Prostate gland (tissue), 2 donors: ENCODE measurements at regions not wholly inside any gene's neighbourhood (a gene's known extent, or its start where the extent isn't known, plus 50 kb on each side); places are given as distances from the start of the nearest gene placed in this dataset.

ENCODE experiments used
- DNase-seq: peaks from one replicate; pipeline ENCODE4 v3.0.0-alpha.2; 2019; ENCODE audit warnings: low spot score
- H3K27ac ChIP-seq, 2 donors: fragments of 200-600 bp; sonication (generic); 2 replicates each; pipeline ENCODE4 v1.5.1; 2017 to 2019
- H3K27me3 ChIP-seq: fragments of 200-600 bp; sonication (generic); replicated peaks from 2 replicates; pipeline ENCODE4 v1.5.1; 2019; ENCODE audit not compliant: insufficient read depth
- H3K36me3 ChIP-seq, 2 donors: fragments of 200-600 bp; sonication (generic); 1 replicate in 1 of 2; 2 replicates in 1 of 2; pipeline versions ENCODE4 v1.5.1 to v1.8.1; 2017 to 2019
- H3K4me1 ChIP-seq: fragments of 200-600 bp; sonication (generic); replicated peaks from 2 replicates; pipeline ENCODE4 v1.5.1; 2019
- H3K4me3 ChIP-seq, 2 donors: fragments of 200-600 bp; sonication (generic); 2 replicates each; pipeline ENCODE4 v1.5.1; 2017 to 2019
- H3K9me3 ChIP-seq: fragments of 200-600 bp; sonication (generic); 2 replicates; pipeline ENCODE4 v1.5.1; 2017
- POLR2A ChIP-seq: fragments of 450-650 bp; IDR thresholded peaks from one replicate; pipeline ENCODE4 v1.6.1; 2016; ENCODE audit warnings: antibody characterized with exemption, mild to moderate bottlenecking
- POLR2AphosphoS5 ChIP-seq: sonication (generic); formaldehyde crosslinking; IDR thresholded peaks from one replicate; pipeline ENCODE4 v1.6.1; 2017; ENCODE audit warnings: antibody characterized with exemption
- WGBS: methylation state at CpG from one replicate; pipeline ENCODE4 v1.1.5; 2018; 5-methylcytosine and 5-hydroxymethylcytosine counted together
- intact Hi-C: fragments of 100-400 bp; cut with DNase I; formaldehyde crosslinking; loops from one replicate; pipeline ENCODE4 v1.14.2; 2022
- TF ChIP-seq, protein P1 (sequence below), 4 experiments: fragments of 200-600 bp in 2 of 4; fragments of 450-650 bp in 2 of 4; sonication (generic) in 2 of 4; IDR thresholded peaks; 1 replicate in 3 of 4; 2 replicates in 1 of 4; pipeline ENCODE4 v1.5.1; 2016 to 2019; ENCODE audit warnings: antibody characterized with exemption in 4 of 4, mild to moderate bottlenecking in 2 of 4, moderate library complexity in 2 of 4

- H3K36me3 ChIP-seq = no peaks in the 10 kb centered on the region
- no peaks in the 10 kb centered on the region for H3K4me1 ChIP-seq
- TF ChIP-seq POLR2AphosphoS5 = no peak
- TF ChIP-seq POLR2A = no peak
- TF ChIP-seq, protein P1, sequence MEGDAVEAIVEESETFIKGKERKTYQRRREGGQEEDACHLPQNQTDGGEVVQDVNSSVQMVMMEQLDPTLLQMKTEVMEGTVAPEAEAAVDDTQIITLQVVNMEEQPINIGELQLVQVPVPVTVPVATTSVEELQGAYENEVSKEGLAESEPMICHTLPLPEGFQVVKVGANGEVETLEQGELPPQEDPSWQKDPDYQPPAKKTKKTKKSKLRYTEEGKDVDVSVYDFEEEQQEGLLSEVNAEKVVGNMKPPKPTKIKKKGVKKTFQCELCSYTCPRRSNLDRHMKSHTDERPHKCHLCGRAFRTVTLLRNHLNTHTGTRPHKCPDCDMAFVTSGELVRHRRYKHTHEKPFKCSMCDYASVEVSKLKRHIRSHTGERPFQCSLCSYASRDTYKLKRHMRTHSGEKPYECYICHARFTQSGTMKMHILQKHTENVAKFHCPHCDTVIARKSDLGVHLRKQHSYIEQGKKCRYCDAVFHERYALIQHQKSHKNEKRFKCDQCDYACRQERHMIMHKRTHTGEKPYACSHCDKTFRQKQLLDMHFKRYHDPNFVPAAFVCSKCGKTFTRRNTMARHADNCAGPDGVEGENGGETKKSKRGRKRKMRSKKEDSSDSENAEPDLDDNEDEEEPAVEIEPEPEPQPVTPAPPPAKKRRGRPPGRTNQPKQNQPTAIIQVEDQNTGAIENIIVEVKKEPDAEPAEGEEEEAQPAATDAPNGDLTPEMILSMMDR (IDR thresholded peaks at IDR 0.05) = no peak
- H3K4me3 ChIP-seq = no peak overlapping the region
- no peaks in the 10 kb centered on the region for H3K27me3 ChIP-seq
- H3K9me3 ChIP-seq = no peaks in the 10 kb centered on the region
- DNase-seq = no peak
- no peak overlapping the region for H3K27ac ChIP-seq
- 53% methylated on average over 2 of the region's 2 CpGs for WGBS
- intact Hi-C loops = no loop called here
Measured at GRCh38 chr4:45841791-45842190, 282.1 kb downstream of the GABRG1 start.

DNA sequence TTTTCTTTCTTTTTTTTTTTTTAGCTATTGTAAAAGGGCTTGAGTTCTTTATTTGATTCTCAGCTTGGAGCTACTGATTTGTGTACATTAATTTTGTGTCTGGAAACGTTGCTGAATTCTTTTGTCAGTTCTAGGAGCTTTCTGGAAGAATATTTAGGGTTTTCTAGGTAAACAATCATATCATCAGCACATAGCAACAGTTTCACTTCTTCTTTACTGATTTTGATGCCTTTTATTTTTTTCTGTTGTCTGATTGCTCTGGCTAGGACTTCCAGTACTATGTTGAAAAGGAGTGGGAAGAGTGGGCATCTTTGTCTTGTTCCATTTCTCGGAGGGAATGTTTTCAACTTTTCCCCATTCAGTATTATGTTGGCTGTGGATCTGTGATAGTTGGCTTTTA, 292.2 kb downstream of the GABRG1 start:
- no peaks in the 10 kb centered on the region for H3K27me3 ChIP-seq
- no peaks in the 10 kb centered on the region for H3K4me1 ChIP-seq
- no peaks in the 10 kb centered on the region for H3K9me3 ChIP-seq
- 56% methylated on average over 2 of the region's 2 CpGs for WGBS
- H3K27ac ChIP-seq = no peak overlapping the region
- TF ChIP-seq POLR2AphosphoS5 (no peak), POLR2A (no peak)
- DNase-seq = no peak
- no peaks in the 10 kb centered on the region for H3K36me3 ChIP-seq
- no peak overlapping the region for H3K4me3 ChIP-seq
- intact Hi-C loops = no loop called here

DNA sequence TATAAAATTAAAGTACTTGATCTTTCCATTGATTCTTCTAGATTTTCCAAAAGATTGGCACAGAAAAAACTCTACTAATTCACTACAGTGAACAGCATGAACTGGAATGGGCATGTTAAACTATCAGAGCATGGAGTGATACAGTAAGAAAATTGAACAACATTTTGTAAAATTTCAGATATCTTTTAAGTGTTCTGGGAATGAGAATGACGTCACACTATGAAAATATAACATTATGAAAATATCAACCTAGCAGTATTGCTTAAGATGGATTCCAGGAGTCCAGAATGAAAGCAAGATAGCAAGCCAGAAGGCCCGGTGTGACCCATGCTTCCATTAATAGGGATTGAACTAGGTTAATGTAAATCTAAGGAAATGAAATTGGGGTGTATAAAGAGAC, 319.9 kb downstream of the GABRG1 start:
- WGBS = 80% methylated on average over 2 of the region's 2 CpGs
- intact Hi-C loops = no loop called here
- no peak for DNase-seq

GRCh38 chr4:45795135-45795534, 328.7 kb downstream of the GABRG1 start:
- H3K27me3 ChIP-seq = no peaks in the 10 kb centered on the region
- no peak overlapping the region for H3K27ac ChIP-seq
- no peaks in the 10 kb centered on the region for H3K9me3 ChIP-seq
- DNase-seq = no peak
- no peak overlapping the region for H3K4me3 ChIP-seq
- H3K4me1 ChIP-seq = no peaks in the 10 kb centered on the region
- intact Hi-C loops = no loop called here
- 8% methylated on average over 6 of the region's 6 CpGs for WGBS
- H3K36me3 ChIP-seq = no peaks in the 10 kb centered on the region
- TF ChIP-seq POLR2A (no peak), POLR2AphosphoS5 (no peak)
- TF ChIP-seq, protein P1 (IDR thresholded peaks at IDR 0.05) = no peak

More for the DNA sequence above, 319.9 kb downstream of the GABRG1 start:
- Histone ChIP-seq H3K27me3 (no peaks in the 10 kb centered on the region), H3K9me3 (no peaks in the 10 kb centered on the region), H3K4me3 (no peak overlapping the region), H3K4me1 (no peaks in the 10 kb centered on the region), H3K36me3 (no peaks in the 10 kb centered on the region), H3K27ac (no peak overlapping the region)
- TF ChIP-seq POLR2A (no peak), POLR2AphosphoS5 (no peak)
- TF ChIP-seq, protein P1 (IDR thresholded peaks at IDR 0.05) = no peak

- Histone ChIP-seq H3K4me1 (no peaks in the 10 kb centered on the region), H3K4me3 (no peak overlapping the region), H3K27me3 (no peaks in the 10 kb centered on the region), H3K36me3 (no peaks in the 10 kb centered on the region), H3K9me3 (no peaks in the 10 kb centered on the region), H3K27ac (no peak overlapping the region)
- WGBS = 67% methylated on average over 1 of the region's 1 CpG
- TF ChIP-seq POLR2AphosphoS5 = no peak
- TF ChIP-seq, protein P1 (IDR thresholded peaks at IDR 0.05) = no peak
- DNase-seq = no peak
- intact Hi-C loops = no loop called here
Measured at GRCh38 chr4:45778514-45778913, 345.3 kb downstream of the GABRG1 start.
